CD14-positive monocyte (primary cell): ENCODE measurements at regions not wholly inside any gene's neighbourhood (a gene's known extent, or its start where the extent isn't known, plus 50 kb on each side); places are given as distances from the start of the nearest gene placed in this dataset.

Experiments
- DNase-seq, 3 donors: peaks; one replicate each; pipeline ENCODE4 v3.0.0-alpha.2; 2011 to 2022
- H2AFZ ChIP-seq: 2 replicates; pipeline ENCODE4 v1.6.0; 2012; ENCODE audit warnings: mild to moderate bottlenecking, low read depth, low read length, inconsistent platforms; ENCODE audit not compliant: insufficient read depth, poor library complexity, severe bottlenecking
- H3K27ac ChIP-seq, 2 donors: 1 replicate in 1 of 2; 2 replicates in 1 of 2; pipeline ENCODE4 v1.5.1; 2012 to 2013; ENCODE audit warnings: low read length in 2 of 2, control low read depth in 1 of 2, inconsistent platforms in 1 of 2, low read depth in 1 of 2, mild to moderate bottlenecking in 1 of 2
- H3K27me3 ChIP-seq, 2 donors: one replicate each; pipeline versions ENCODE4 v1.6.0 to v1.6.1; 2011 to 2013; ENCODE audit warnings: low read length in 2 of 2; ENCODE audit not compliant: control insufficient read depth in 2 of 2, insufficient read depth in 2 of 2
- H3K36me3 ChIP-seq, 2 donors: replicated peaks in 1 of 2; 1 replicate in 1 of 2; 2 replicates in 1 of 2; pipeline versions ENCODE4 v1.5.1 to v1.6.1; 2012 to 2013; ENCODE audit warnings: low read length in 2 of 2, control low read depth in 1 of 2, inconsistent platforms in 1 of 2, mild to moderate bottlenecking in 1 of 2; ENCODE audit not compliant: insufficient read depth in 2 of 2, control insufficient read depth in 1 of 2
- H3K4me1 ChIP-seq, 2 donors: 1 replicate in 1 of 2; 2 replicates in 1 of 2; pipeline versions ENCODE4 v1.5.1 to v1.6.1; 2012 to 2013; ENCODE audit warnings: low read length in 2 of 2, control low read depth in 1 of 2, inconsistent platforms in 1 of 2, mild to moderate bottlenecking in 1 of 2, moderate library complexity in 1 of 2; ENCODE audit not compliant: insufficient read depth in 2 of 2, control insufficient read depth in 1 of 2
- H3K4me2 ChIP-seq: replicated peaks from 2 replicates; pipeline ENCODE3; 2012; ENCODE audit warnings: low read length, moderate library complexity, mild to moderate bottlenecking; ENCODE audit not compliant: poor library complexity, severe bottlenecking; ENCODE audit errors: extremely low read depth
- H3K4me3 ChIP-seq, 3 experiments: fragments of 200-600 bp in 1 of 3; sonication (generic) in 1 of 3; replicated peaks in 1 of 3; 1 replicate in 2 of 3; 2 replicates in 1 of 3; pipeline ENCODE4 v1.5.1; 2011 to 2013; ENCODE audit warnings: low read length in 3 of 3, mild to moderate bottlenecking in 3 of 3, control low read depth in 2 of 3, low read depth in 2 of 3, inconsistent platforms in 1 of 3, moderate library complexity in 1 of 3
- H3K79me2 ChIP-seq: 2 replicates; pipeline ENCODE4 v1.6.0; 2012; ENCODE audit warnings: mild to moderate bottlenecking, control low read depth, inconsistent platforms, low read length, moderate library complexity; ENCODE audit not compliant: insufficient read depth
- H3K9ac ChIP-seq: 2 replicates; pipeline ENCODE4 v1.6.0; 2017; ENCODE audit warnings: low read length, mild to moderate bottlenecking; ENCODE audit not compliant: insufficient read depth, poor library complexity, severe bottlenecking
- H3K9me3 ChIP-seq, 2 donors: replicated peaks in 1 of 2; 1 replicate in 1 of 2; 2 replicates in 1 of 2; pipeline versions ENCODE4 v1.5.1 to v1.6.1; 2012 to 2013; ENCODE audit warnings: low read length in 2 of 2, control low read depth in 1 of 2; ENCODE audit not compliant: control insufficient read depth in 1 of 2, insufficient read depth in 1 of 2
- H4K20me1 ChIP-seq: 2 replicates; pipeline ENCODE4 v1.6.0; 2012; ENCODE audit warnings: mild to moderate bottlenecking, low read length, control low read depth, moderate library complexity; ENCODE audit not compliant: insufficient read depth
- H3K27ac Mint-ChIP-seq, 7 donors: one replicate each; pipeline ENCODE4 v1.8.0; 2020; ENCODE audit warnings: mild to moderate bottlenecking in 7 of 7, mixed read lengths in 7 of 7, moderate library complexity in 6 of 7, inconsistent platforms in 2 of 7
- H3K27me3 Mint-ChIP-seq, 3 donors: one replicate each; pipeline ENCODE4 v1.8.0; 2021 to 2022; ENCODE audit warnings: low read depth in 3 of 3, mild to moderate bottlenecking in 3 of 3, mixed read lengths in 3 of 3, moderate library complexity in 3 of 3, inconsistent platforms in 1 of 3
- H3K36me3 Mint-ChIP-seq, 2 donors: one replicate each; pipeline ENCODE4 v1.8.0; 2020; ENCODE audit warnings: mixed read lengths in 2 of 2, inconsistent platforms in 1 of 2, mild to moderate bottlenecking in 1 of 2
- H3K4me1 Mint-ChIP-seq: one replicate; pipeline ENCODE4 v1.8.0; 2020; ENCODE audit warnings: mild to moderate bottlenecking, mixed read lengths
- H3K4me3 Mint-ChIP-seq, 2 donors: one replicate each; pipeline ENCODE4 v1.8.0; 2020; ENCODE audit warnings: mild to moderate bottlenecking in 2 of 2, mixed read lengths in 2 of 2, moderate library complexity in 1 of 2
- H3K9me3 Mint-ChIP-seq, 7 donors: one replicate each; pipeline ENCODE4 v1.8.0; 2020 to 2022; ENCODE audit warnings: mixed read lengths in 7 of 7, mild to moderate bottlenecking in 6 of 7, moderate library complexity in 6 of 7, inconsistent platforms in 2 of 7
- WGBS: methylation state at CpG from one replicate; pipeline ENCODE4 v1.1.5; 2013; ENCODE audit warnings: missing lambda C conversion rate; ENCODE audit not compliant: insufficient coverage; 5-methylcytosine and 5-hydroxymethylcytosine counted together
- intact Hi-C, 2 donors: fragments of 100-400 bp; cut with micrococcal nuclease; formaldehyde crosslinking; loops; one replicate each; pipeline versions ENCODE4 v1.15.0 to v1.15.1; 2023
- TF ChIP-seq, protein P1 (sequence below): fragments of 200-600 bp; IDR thresholded peaks from one replicate; pipeline ENCODE4 v1.8.0; 2022; ENCODE audit warnings: antibody characterized with exemption, mild to moderate bottlenecking

DNA sequence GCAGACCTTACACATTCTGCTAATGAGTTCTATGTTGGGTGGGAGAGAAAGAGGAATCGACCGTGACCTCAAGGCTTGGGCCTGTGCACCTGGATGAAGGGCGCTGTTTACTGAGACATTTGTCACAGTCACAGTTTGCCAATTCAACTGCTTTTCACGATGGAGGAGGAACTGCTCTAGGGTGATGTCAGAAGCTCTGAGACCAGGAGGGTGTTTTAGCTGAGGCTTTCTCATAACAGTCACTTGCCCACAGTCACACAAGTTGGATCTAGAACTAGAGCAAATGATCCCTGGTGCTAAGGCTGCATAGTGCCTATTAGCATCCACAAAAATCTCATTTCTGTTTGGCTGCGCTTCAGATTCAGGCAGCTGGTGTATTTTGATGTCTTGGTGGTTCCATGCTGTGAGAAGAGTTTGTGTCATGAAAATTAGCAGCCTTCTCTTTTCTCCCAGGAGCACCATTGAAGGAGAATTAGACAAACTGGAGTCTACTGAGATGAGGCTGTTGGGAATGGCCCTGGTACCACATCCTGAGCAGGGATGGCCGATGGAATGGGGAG, 83.3 kb upstream of the TGM3 start:
- WGBS, result 87% methylated on average over 4 of the region's 6 CpGs

DNA sequence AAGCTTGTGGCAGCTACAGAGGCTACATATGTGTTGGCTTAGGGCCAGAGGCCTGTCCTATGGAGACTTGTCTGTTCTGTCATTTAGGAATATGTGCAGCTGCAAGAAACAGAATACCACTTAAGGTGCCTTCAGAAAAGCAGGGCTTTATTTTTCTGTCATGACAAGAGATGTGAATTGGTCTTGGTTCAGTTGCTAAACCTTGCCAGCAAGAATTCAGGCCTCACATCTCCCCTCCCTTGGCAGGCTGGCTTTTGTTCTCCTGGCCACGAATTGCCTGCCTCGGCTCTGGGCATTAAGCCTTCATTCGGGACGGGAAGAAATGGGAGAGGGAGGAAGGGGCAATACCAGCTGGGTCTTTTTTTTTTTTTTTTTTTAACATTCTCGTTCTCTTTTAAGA, 82.4 kb upstream of the TGM3 start:
- peaks cover 0 to 4% (median 0%) of the 10 kb centered on the region in 7 donors for H3K9me3 Mint-ChIP-seq
- no peak for DNase-seq
- H3K27ac Mint-ChIP-seq, result peak overlapping the region in 6 of 7 donors; percentile 20 to 99 (median 90)
- WGBS, result no CpG with 5 or more reads among the region's 5 CpGs
- Histone ChIP-seq H2AFZ (no peak overlapping the region), H3K4me2 (no peak overlapping the region), H4K20me1 (no peaks in the 10 kb centered on the region), H3K27ac (no peak overlapping the region), H3K4me1 (peaks cover 48 to 55% of the 10 kb centered on the region in 2 donors), H3K36me3 (no peaks in the 10 kb centered on the region), H3K79me2 (no peaks in the 10 kb centered on the region), H3K27me3 (peaks cover 0 to 6% of the 10 kb centered on the region in 2 donors), H3K4me3 (no peak overlapping the region), H3K9me3 (no peaks in the 10 kb centered on the region), H3K9ac (no peak overlapping the region)
- H3K4me1 Mint-ChIP-seq, result peaks cover 66% of the 10 kb centered on the region
- peaks cover 16 to 28% of the 10 kb centered on the region in 2 donors for H3K36me3 Mint-ChIP-seq
- intact Hi-C loops, result loop anchor here in 1 of 2 donors (5.0 kb wide), 1 partner anchor 39 kb away; no protein-coding TSS in a partner anchor
- H3K4me3 Mint-ChIP-seq, result no peak overlapping the region
- H3K27me3 Mint-ChIP-seq, result peaks cover 2 to 9% (median 6%) of the 10 kb centered on the region in 3 donors
- TF ChIP-seq, protein P1, sequence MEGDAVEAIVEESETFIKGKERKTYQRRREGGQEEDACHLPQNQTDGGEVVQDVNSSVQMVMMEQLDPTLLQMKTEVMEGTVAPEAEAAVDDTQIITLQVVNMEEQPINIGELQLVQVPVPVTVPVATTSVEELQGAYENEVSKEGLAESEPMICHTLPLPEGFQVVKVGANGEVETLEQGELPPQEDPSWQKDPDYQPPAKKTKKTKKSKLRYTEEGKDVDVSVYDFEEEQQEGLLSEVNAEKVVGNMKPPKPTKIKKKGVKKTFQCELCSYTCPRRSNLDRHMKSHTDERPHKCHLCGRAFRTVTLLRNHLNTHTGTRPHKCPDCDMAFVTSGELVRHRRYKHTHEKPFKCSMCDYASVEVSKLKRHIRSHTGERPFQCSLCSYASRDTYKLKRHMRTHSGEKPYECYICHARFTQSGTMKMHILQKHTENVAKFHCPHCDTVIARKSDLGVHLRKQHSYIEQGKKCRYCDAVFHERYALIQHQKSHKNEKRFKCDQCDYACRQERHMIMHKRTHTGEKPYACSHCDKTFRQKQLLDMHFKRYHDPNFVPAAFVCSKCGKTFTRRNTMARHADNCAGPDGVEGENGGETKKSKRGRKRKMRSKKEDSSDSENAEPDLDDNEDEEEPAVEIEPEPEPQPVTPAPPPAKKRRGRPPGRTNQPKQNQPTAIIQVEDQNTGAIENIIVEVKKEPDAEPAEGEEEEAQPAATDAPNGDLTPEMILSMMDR, result no peak

More for the DNA sequence above, 83.3 kb upstream of the TGM3 start:
- no peaks in the 10 kb centered on the region for H3K9me3 ChIP-seq
- TF ChIP-seq, protein P1, result no peak
- H3K27me3 ChIP-seq, result peaks cover 0 to 11% of the 10 kb centered on the region in 2 donors
- DNase-seq, result peak; percentile 33 to 65 (median 38)
- H3K4me1 ChIP-seq, result peaks cover 44 to 52% of the 10 kb centered on the region in 2 donors
- no peaks in the 10 kb centered on the region for H4K20me1 ChIP-seq
- peak overlapping the region in 1 of 2 donors; percentile 7 for H3K27ac ChIP-seq
- no peak overlapping the region for H3K4me3 ChIP-seq
- no peaks in the 10 kb centered on the region for H3K79me2 ChIP-seq
- Mint-ChIP-seq H3K4me3 (peak overlapping the region in 1 of 2 donors; percentile 19), H3K9me3 (peaks cover 0 to 4% (median 0%) of the 10 kb centered on the region in 7 donors), H3K27ac (peak overlapping the region; percentile 64 to 99 (median 97)), H3K4me1 (peaks cover 66% of the 10 kb centered on the region), H3K36me3 (peaks cover 16 to 24% of the 10 kb centered on the region in 2 donors), H3K27me3 (peaks cover 6 to 14% (median 7%) of the 10 kb centered on the region in 3 donors)
- H3K9ac ChIP-seq, result no peak overlapping the region
- H2AFZ ChIP-seq, result no peak overlapping the region
- no peak overlapping the region for H3K4me2 ChIP-seq
- intact Hi-C loops, result loop anchor here in 1 of 2 donors (5.0 kb wide), 1 partner anchor 40 kb away; no protein-coding TSS in a partner anchor
- H3K36me3 ChIP-seq, result no peaks in the 10 kb centered on the region
